GF-D8 (cell line): ENCODE measurements at regions not wholly inside any gene's neighbourhood (a gene's known extent, or its start where the extent isn't known, plus 50 kb on each side); places are given as distances from the start of the nearest gene placed in this dataset.
A peak's percentile ranks its signal among the peaks of the same experiment; 100 is the strongest.
"Not testable (repeated sequence)": the region's sequence is repeated elsewhere in the genome, so short reads cannot be mapped to it uniquely, and the experiment has no call there.

Experiments used
- DNase-seq: peaks from one replicate; lab custom pipeline; 2025; lab: John Stamatoyannopoulos, UW

DNA sequence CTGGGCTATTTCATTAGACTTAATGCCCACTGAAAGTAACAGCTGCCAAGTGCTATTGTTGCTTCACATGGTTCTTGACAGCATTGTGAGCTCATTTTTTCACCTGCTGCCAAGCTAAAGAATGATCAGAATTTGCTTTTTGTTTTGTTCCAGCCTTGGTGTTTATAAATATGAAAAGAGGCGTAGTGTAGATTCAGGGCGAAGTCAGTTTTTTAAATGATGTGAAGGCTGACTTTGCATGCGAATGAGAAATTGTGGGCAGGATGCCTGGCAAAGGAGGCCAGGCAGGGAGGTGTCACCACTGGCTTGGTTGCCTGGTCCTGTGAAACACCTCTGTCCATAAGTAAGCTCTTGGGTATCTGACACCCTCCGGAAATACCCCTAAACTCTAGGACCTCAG, 93.3 kb upstream of the NAP1L1 start:
- DNase-seq = no peak

DNA sequence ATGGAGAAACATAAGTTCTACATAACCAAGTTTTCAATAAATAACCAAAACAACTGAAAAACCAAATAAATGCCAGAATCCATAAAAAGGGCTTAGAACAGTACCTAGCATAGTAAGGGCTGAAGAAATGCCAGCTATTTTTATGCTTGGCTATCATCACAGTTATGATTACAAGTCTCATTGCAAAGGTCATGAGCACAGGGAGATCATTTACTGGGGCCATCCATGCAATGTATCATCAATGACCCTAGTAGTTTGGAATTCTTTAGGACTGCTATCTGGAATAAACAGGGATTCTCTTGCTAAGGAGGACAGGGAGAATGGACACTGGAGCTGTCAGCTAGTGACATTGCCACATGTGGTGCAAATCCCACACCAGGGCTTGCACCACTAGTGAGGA, 92.5 kb upstream of the NAP1L1 start:
- DNase-seq = no peak

DNA sequence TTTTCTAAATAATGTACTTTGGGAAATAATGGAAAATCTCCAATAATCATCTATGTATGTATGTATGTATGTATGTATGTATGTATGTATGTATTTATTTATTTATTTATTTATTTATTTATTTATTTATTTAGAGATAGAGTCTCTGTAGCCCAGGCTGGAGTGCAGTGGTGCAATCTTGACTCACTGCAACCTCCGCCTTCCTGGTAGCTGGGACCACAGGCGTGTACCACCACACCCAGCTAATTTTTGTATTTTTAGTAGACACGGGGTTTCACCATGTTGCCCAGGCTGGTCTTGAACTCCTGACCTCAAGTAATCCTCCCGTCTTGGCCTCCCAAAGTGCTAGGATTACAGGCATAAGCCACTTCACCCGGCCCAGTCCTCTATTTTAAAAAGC, 91.5 kb upstream of the NAP1L1 start:
- DNase-seq = not testable (repeated sequence)

DNA sequence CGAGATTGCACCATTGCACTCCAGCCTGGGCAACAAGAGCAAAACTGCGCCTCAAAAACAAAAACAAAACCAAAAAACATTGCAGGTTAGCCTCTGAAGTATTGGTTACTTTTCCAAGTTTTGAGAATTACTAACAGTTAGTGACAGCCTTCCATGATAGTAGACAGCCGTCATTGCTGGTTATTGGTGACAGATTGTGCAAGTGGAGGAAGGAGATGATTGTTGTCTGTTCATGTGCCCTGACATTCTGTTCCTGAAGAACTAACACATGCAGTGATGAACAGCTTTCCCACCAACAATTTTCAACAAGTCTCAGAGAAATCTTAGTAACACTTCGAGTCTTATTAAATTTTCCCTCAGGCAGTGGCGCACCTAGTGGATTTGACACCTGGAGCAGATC, 89.3 kb upstream of the NAP1L1 start:
- DNase-seq = no peak

DNA sequence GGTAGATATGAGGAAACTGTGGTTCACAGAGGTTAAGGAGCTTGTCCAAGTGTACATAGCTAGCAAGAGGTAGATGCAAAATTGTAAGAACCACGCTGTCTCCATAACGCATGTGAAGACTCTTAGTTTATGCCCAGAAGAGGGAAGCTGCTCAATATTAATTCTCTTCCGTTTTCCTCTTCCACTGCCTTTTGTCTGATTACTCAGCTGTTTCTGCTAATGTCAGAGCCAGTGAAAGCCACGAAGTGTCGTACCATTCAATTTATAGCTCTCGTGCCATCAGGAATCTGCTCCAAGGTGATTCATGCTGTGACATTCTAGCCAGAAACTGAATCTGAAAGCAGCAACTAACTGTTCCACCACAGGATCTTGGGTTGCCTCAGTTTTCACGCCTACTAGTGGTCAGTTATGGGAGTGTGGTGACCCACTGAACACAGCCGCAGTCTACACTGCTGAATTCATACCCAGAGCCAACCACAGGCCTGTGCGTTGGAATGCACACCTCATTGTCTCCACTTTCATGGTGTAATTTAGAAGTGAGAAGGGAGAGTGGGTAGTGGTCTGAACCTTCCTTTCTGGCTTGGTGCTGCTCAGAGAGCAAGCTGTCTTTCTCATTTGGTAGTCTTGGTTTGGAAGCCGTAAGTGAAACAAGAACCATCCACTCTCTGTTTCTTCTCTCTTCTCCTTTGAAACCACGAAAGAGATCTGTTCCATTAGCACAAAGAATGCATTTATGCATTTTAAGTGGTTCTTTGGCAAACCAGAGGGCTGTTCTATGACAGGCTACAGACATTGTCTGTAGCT, 74.2 kb upstream of the NAP1L1 start:
- DNase-seq = no peak

DNA sequence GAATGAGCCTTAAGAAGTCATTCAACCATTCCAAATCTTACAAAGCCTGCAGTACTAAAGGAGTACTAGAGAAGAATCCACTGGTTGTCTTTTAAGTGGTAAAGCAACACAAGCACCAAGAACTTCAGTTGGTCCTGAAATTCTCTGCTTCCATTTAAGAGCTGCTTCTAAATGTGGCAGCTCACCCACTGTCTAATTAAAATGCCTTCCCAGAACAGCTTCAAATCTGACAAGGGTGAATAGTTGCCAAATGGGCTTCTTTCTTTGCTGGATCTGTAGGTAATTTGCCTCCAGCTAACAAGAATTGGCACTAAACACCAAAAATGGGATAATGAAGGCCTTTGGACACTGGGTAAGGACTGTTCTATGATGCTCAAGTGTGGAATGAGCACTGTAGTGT, 72.2 kb upstream of the NAP1L1 start:
- DNase-seq = no peak

DNA sequence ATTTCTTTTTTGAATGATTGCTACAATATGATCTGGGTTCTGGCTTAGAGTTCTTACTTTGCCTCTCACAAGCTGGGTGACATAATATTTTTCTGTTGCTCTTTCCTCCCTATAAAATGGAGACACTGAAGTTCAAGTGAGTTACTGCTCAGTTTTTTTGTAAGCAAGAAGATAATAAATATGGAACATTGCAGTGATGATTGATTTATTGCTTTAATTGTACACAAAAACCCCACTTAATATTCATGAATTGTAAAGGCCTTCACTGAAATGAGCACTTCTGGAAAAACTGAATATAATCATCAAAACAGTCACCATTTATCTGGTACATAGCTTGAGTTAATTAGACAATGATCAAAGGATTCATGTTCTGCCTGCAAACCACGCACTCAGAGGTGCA, 71.8 kb upstream of the NAP1L1 start:
- no peak for DNase-seq

DNA sequence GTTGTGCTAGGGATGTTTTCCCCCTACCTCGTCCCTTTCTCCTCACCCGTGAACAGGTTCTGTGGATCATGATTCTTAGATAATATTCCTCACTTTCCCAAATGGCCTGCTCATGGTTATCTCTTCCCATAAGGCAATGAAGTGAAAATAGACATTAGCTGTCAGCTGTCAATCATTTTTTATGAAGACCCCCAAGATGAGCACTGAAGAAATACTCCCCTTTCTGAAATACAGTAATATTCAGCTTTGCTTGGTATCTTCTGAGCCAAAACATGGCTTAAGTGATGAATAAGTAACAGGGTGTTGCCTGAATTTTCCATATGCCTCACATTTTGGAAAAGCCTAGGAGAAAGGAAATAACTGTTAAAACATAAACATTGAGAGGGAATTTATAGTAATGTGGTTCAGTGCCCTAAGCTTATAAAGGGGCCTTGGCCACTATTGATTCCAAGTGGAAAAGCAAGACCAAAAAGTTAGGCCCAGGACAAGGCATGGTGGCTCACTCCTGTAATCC, 70.7 kb upstream of the NAP1L1 start:
- DNase-seq = no peak

DNA sequence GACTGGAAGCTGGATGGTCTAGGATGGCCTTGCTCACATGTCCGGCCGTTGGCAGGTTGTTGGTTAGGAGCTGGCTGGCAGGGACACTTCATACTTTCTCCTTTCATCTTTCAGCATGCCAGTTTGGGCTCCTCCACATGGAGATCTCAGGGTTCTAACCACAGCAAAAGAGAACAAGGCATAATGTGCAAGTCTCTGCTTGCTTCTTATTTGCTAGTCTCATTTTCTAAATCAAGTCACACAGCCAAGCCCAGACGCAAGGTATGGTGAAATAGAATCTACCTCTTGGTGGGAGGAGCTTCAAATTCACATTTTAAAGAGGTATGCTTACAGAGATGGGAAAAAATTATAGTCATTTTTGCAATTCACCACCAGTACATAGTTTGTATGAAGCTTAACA, 69.1 kb upstream of the NAP1L1 start:
- no peak for DNase-seq

DNA sequence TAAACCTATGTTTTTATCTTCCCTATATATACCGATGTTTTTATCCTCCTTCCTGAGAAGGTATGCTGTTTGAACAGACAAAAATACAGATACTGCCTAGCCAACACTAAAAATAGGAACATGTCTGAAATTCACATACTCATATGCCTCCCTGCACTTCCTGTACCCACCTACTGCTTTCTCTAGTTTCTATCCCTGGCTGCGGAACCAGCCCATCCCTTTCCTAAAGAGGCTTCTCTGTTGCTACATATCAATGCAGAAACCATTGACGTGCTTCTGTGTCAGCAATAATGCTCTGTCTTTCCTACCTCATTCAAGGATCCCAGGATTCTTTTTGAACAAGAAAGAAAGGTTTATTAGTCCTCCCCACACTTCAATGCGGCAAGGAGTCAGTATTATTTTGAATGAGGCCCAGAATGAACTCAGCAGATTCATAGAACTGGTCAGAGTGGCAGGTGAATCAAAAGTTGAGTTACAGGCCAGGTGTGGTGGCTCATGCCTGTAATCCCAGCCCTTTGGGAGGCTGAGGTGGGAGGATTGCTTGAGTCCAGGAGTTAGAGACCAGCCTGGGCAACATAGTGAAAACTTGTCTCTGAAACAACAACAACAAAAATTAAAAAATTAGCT, 67.8 kb upstream of the NAP1L1 start:
- peak; percentile 5 for DNase-seq

DNA sequence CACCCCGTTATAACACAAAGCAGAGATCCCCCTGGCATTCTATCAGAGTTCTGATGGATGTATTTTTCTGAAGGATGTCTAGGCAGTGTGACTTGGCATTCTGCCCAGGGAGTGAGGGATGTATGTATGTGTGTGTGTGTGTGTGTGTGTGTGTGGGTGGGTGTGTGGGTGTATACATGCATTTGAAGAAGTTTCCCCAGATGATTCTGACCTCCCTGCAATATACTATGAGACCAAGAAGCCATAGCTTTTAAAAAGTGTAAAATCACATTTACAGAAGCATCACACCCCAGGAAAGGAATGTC, 59.7 kb upstream of the NAP1L1 start:
- DNase-seq = no peak

DNA sequence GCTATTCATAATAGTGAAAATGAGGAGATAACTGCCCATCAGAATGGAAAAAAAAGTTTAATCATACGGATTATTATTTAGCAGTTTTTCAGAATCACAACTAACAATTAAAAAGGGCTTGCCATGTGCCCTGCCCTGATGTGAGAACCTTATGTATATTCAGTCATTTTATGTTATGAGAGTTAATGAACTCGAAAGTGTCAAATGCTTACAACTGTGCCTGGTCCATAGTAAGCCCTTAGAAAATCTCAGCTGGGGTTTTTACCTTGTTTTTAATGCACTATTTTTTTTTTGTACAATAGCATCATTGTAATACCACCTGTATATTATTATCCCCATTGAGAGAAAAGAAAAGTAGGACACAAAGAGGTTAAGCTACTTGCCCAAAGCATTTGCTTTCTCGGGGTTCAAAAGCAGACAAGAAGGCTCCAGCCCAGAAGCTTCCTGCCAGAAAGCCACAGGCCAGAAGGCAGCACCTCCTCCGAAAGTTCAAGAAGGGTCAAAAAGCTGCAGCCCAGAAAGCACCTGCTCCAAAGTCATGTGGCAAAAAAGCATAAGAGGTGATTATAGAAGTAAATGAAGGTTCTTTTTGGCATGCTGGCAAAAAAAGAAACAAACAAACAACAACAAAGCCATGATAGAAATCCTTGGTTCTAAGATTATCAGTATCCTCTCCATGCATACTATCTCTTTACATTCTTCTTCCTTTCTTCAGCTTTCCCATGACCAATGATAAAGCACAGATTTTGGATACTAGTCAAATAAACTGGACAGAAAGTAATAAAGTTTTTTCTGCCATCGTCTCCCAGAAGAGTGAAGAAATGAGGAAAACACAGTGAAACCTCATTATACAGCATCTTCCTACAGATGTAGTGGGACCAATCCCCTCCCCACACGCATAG, 59.1 kb upstream of the NAP1L1 start:
- DNase-seq = no peak

DNA sequence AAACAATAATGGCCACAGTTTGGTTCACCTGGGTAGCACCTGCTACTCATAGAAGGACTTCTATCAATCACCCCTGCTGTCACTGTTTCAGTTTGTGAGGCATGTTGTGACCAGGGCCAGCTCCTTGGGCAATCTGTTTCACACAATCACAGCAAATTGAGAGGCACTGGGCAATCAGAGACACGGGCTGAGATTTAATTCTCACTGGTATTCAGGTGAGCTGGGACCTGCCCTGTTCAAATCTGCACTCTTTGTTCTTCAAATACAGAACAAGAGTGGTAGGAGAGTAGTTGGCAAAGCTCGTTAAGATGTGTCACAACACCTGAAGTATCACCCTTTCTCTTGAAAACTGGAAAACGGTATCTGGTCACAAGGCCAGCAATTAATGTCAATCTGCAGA, 57.8 kb upstream of the NAP1L1 start:
- no peak for DNase-seq

DNA sequence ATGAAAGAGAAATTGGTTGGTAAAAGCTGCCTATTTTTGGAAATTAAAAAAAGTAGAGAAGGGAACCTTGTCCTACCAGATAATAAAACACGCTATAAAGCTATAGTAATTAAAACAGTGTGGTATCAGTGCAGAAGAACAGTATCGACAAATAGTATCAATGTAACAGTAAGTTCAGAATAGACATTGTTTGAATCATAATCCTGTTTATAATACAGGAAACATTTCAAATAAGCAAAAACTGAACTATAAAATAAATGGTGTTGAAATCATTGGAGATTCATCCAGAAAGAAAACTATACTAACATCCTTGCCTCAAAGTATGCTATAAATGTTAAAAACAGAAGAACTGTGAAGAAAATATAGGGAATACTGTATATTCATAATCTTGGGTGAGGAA, 54.2 kb upstream of the NAP1L1 start:
- DNase-seq = no peak

DNA sequence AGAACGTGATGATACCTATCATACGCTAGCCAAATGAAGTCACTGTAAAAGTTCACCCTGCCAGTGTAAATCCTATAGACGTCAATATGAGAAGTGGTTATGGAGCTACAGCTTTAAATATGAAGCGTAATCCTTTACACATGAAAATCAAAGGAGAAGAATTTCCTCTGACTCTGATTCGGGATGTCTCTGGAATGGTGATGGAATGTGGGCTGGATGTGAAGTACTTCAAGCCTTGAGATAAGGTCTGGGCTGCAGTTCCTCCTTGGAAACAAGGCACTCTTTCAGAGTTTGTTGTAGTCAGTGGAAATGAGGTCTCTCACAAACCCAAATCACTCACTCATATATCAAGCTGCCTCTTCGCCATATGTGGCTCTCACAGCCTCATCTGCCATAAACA, 53.1 kb upstream of the NAP1L1 start:
- DNase-seq = no peak

DNA sequence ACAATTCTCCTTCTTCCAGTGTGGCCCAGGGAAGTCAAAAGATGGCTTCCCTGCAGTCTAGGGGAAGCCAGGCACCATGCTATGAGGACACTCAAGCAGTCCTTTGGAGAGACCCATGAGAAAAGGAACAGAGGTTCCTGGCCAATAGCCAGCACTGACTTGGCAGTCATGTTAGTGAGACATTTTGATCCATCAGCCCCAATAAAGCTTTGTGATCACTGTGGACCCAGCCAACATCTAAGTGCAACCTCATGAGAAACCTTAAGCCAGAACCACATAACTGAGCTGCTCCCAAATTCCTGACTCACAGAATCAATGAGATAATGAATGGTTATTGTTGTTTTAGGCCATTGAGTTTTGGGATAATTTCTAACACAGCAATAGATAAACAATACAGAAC, 51.0 kb upstream of the NAP1L1 start:
- DNase-seq = no peak
